ENCODE measurements at regions not wholly inside any gene's neighbourhood (a gene's known extent, or its start where the extent isn't known, plus 50 kb on each side); places are given as distances from the start of the nearest gene placed in this dataset.

DNA sequence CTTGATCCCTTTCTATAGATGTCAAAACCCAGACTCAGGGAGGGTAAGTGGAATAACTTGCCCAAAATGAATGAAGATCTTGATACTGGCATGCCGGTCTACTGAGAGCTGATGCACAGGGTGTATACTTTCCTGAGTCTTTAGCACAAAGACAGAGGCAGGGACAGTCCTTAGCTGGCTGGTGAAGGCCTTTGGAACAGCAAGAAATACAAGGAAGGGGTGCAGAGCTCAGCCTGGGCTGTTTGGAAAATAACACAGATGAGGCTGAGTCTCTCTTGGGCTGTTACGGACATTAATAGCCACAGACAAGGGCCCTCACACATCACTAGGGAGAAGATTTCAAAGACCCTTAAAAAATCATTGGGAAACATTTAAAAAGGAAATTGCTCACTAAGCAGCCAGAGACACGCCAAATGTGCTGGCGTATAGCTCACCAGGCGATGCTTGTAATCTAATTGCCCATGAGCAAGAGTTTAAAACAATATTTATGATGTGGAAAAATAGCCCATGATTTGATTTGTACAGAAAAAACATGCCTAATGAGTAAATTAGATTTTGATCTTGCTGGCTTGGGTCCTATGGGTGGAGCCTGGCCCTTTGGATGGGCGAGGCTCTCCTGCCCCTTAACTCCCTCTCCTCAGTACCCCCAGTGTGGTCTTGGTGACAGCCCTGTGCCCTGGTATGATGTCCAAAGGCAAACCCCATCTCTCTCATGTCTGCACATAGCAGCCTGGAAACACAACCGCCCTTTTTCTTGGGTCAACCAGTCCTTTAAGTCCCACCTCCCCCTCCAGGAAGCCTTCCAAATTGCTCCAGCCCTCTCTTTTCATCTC lies 81.8 kb upstream of the MRPS22 start:
- no peak for DNase-seq (ENCODE audit: low spot score in 2 of 2)
- Histone ChIP-seq H3K27me3 (no peaks in the 10 kb centered on the region), H3K4me1 (no peaks in the 10 kb centered on the region), H3K27ac (no peak overlapping the region), H3K9me3 (no peaks in the 10 kb centered on the region), H3K4me3 (no peak overlapping the region), H3K36me3 (no peaks in the 10 kb centered on the region)
- intact Hi-C loops (cut with DNase I; ENCODE audit: low total_unique reads): no loop called here
- TF ChIP-seq, protein P1, sequence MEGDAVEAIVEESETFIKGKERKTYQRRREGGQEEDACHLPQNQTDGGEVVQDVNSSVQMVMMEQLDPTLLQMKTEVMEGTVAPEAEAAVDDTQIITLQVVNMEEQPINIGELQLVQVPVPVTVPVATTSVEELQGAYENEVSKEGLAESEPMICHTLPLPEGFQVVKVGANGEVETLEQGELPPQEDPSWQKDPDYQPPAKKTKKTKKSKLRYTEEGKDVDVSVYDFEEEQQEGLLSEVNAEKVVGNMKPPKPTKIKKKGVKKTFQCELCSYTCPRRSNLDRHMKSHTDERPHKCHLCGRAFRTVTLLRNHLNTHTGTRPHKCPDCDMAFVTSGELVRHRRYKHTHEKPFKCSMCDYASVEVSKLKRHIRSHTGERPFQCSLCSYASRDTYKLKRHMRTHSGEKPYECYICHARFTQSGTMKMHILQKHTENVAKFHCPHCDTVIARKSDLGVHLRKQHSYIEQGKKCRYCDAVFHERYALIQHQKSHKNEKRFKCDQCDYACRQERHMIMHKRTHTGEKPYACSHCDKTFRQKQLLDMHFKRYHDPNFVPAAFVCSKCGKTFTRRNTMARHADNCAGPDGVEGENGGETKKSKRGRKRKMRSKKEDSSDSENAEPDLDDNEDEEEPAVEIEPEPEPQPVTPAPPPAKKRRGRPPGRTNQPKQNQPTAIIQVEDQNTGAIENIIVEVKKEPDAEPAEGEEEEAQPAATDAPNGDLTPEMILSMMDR (IDR thresholded peaks at IDR 0.05): no peak
- TF ChIP-seq POLR2A (IDR thresholded peaks at IDR 0.05) (no peak), POLR2AphosphoS5 (IDR thresholded peaks at IDR 0.05) (no peak)

DNA sequence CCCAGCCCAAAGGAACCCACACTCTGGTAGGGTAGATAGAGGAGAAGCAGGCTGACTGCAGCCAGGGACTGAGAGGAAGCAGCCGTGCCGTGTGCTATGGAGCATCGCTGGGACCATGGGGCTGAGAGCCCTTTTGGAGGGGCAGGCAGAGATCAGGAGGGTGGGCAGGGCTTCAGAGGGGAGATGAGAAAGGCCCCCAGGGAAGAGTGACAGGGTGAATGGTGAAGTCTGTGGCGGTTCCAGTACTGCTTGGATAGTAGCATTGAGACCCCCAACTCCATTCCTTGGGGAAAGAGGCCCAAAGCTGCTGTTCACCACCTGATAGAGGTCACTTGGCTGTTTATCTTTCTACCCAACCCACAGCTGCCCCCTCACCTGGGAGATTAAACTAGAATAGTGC lies 80.0 kb upstream of the MRPS22 start:
- H3K36me3 ChIP-seq: no peaks in the 10 kb centered on the region
- H3K27me3 ChIP-seq: no peaks in the 10 kb centered on the region
- no peak for DNase-seq (ENCODE audit: low spot score in 2 of 2)
- no peaks in the 10 kb centered on the region for H3K9me3 ChIP-seq
- no peak overlapping the region for H3K27ac ChIP-seq
- intact Hi-C loops (cut with DNase I; ENCODE audit: low total_unique reads): no loop called here
- no peak for TF ChIP-seq POLR2AphosphoS5 (IDR thresholded peaks at IDR 0.05)
- TF ChIP-seq POLR2A (IDR thresholded peaks at IDR 0.05): no peak
- TF ChIP-seq, protein P1 (IDR thresholded peaks at IDR 0.05): no peak
- H3K4me1 ChIP-seq: no peaks in the 10 kb centered on the region
- no peak overlapping the region for H3K4me3 ChIP-seq

GRCh38 chr3:139264375-139264774 lies 79.4 kb upstream of the MRPS22 start:
- Histone ChIP-seq H3K9me3 (no peaks in the 10 kb centered on the region), H3K4me3 (no peak overlapping the region), H3K36me3 (no peaks in the 10 kb centered on the region), H3K4me1 (no peaks in the 10 kb centered on the region), H3K27ac (no peak overlapping the region), H3K27me3 (no peaks in the 10 kb centered on the region)
- TF ChIP-seq POLR2A (IDR thresholded peaks at IDR 0.05) (no peak), POLR2AphosphoS5 (IDR thresholded peaks at IDR 0.05) (no peak)
- TF ChIP-seq, protein P1 (IDR thresholded peaks at IDR 0.05): no peak
- DNase-seq (ENCODE audit: low spot score in 2 of 2): peak in 1 of 2 donors; percentile 11
- intact Hi-C loops (cut with DNase I; ENCODE audit: low total_unique reads): no loop called here

- H3K27me3 ChIP-seq: no peaks in the 10 kb centered on the region
- intact Hi-C loops (cut with DNase I; ENCODE audit: low total_unique reads): no loop called here
- no peaks in the 10 kb centered on the region for H3K36me3 ChIP-seq
- H3K4me1 ChIP-seq: no peaks in the 10 kb centered on the region
- no peak overlapping the region for H3K4me3 ChIP-seq
- H3K27ac ChIP-seq: no peak overlapping the region
- peak in 1 of 2 donors; percentile 2 for DNase-seq (ENCODE audit: low spot score in 2 of 2)
- H3K9me3 ChIP-seq: no peaks in the 10 kb centered on the region
- TF ChIP-seq POLR2AphosphoS5 (IDR thresholded peaks at IDR 0.05) (no peak), POLR2A (IDR thresholded peaks at IDR 0.05) (no peak)
- TF ChIP-seq, protein P1 (IDR thresholded peaks at IDR 0.05): no peak
Observed at GRCh38 chr3:139265131-139266016, 78.4 kb upstream of the MRPS22 start.
